Jurkat, Clone E6-1 (cell line): ENCODE measurements at regions not wholly inside any gene's neighbourhood (a gene's known extent, or its start where the extent isn't known, plus 50 kb on each side); places are given as distances from the start of the nearest gene placed in this dataset.

ENCODE experiments used
- DNase-seq: peaks from one replicate; pipeline ENCODE4 v3.0.0-alpha.2; 2011; ENCODE audit warnings: low read depth, low spot score
- H3K4me3 ChIP-seq: 2 replicates; pipeline ENCODE4 v1.5.1; 2011; ENCODE audit warnings: mild to moderate bottlenecking, low read length, control low read depth, moderate library complexity

GRCh38 chr5:33324667-33325307 is 116.0 kb upstream of the TARS1 start:
- DNase-seq, result no peak
- H3K4me3 ChIP-seq, result no peak overlapping the region

GRCh38 chr5:33328818-33329217 is 111.9 kb upstream of the TARS1 start:
- H3K4me3 ChIP-seq, result no peak overlapping the region
- DNase-seq, result no peak

GRCh38 chr5:33329891-33330290 is 110.9 kb upstream of the TARS1 start:
- DNase-seq, result no peak
- no peak overlapping the region for H3K4me3 ChIP-seq

GRCh38 chr5:33330426-33330825 is 110.3 kb upstream of the TARS1 start:
- H3K4me3 ChIP-seq, result no peak overlapping the region
- DNase-seq, result no peak

GRCh38 chr5:33330992-33331391 is 109.8 kb upstream of the TARS1 start:
- no peak for DNase-seq
- no peak overlapping the region for H3K4me3 ChIP-seq

GRCh38 chr5:33332804-33333203 is 108.0 kb upstream of the TARS1 start:
- no peak overlapping the region for H3K4me3 ChIP-seq
- DNase-seq, result peak; percentile 14

- DNase-seq, result no peak
- no peak overlapping the region for H3K4me3 ChIP-seq
Observed at GRCh38 chr5:33334829-33335228, 105.9 kb upstream of the TARS1 start.

- no peak for DNase-seq
Observed at GRCh38 chr5:33336891-33337636, 103.7 kb upstream of the TARS1 start.

GRCh38 chr5:33337637-33337992 is 103.2 kb upstream of the TARS1 start:
- DNase-seq, result no peak
- no peak overlapping the region for H3K4me3 ChIP-seq

More at GRCh38 chr5:33336891-33337636, 103.7 kb upstream of the TARS1 start:
- no peak overlapping the region for H3K4me3 ChIP-seq

- peak; percentile 4 for DNase-seq
- no peak overlapping the region for H3K4me3 ChIP-seq
Observed at GRCh38 chr5:33338336-33339110, 102.2 kb upstream of the TARS1 start.

- DNase-seq, result no peak
- no peak overlapping the region for H3K4me3 ChIP-seq
Observed at GRCh38 chr5:33339413-33339812, 101.4 kb upstream of the TARS1 start.

- DNase-seq, result peak; percentile 4
- no peak overlapping the region for H3K4me3 ChIP-seq
Observed at GRCh38 chr5:33340195-33340594, 100.6 kb upstream of the TARS1 start.

- DNase-seq, result no peak
- no peak overlapping the region for H3K4me3 ChIP-seq
Observed at GRCh38 chr5:33341351-33341750, 99.4 kb upstream of the TARS1 start.

- DNase-seq, result no peak
- H3K4me3 ChIP-seq, result no peak overlapping the region
Observed at GRCh38 chr5:33343676-33344327, 97.0 kb upstream of the TARS1 start.

- DNase-seq, result no peak
- no peak overlapping the region for H3K4me3 ChIP-seq
Observed at GRCh38 chr5:33346534-33346933, 94.2 kb upstream of the TARS1 start.

GRCh38 chr5:33361781-33362180 is 79.0 kb upstream of the TARS1 start:
- no peak for DNase-seq
- H3K4me3 ChIP-seq, result no peak overlapping the region

- DNase-seq, result no peak
- no peak overlapping the region for H3K4me3 ChIP-seq
Observed at GRCh38 chr5:33362915-33363314, 77.8 kb upstream of the TARS1 start.

- no peak overlapping the region for H3K4me3 ChIP-seq
- no peak for DNase-seq
Observed at GRCh38 chr5:33363537-33363936, 77.2 kb upstream of the TARS1 start.

GRCh38 chr5:33364406-33364805 is 76.4 kb upstream of the TARS1 start:
- DNase-seq, result peak; percentile 27
- H3K4me3 ChIP-seq, result no peak overlapping the region

GRCh38 chr5:33367416-33367815 is 73.3 kb upstream of the TARS1 start:
- no peak overlapping the region for H3K4me3 ChIP-seq
- peak; percentile 15 for DNase-seq
